NT2/D1 (cell line): ENCODE measurements at regions not wholly inside any gene's neighbourhood (a gene's known extent, or its start where the extent isn't known, plus 50 kb on each side); places are given as distances from the start of the nearest gene placed in this dataset.

Source experiments
- DNase-seq: peaks from one replicate; pipeline ENCODE4 v3.0.0-alpha.2; 2011; ENCODE audit warnings: low read depth, low spot score
- H3K27me3 ChIP-seq: 2 replicates; pipeline ENCODE4 v1.6.0; 2011; ENCODE audit warnings: mild to moderate bottlenecking; ENCODE audit not compliant: insufficient read length, insufficient read depth
- H3K36me3 ChIP-seq: 2 replicates; pipeline ENCODE4 v1.6.1; 2011; ENCODE audit warnings: mild to moderate bottlenecking, low read length, mixed read lengths; ENCODE audit not compliant: insufficient read depth, insufficient read length
- H3K4me1 ChIP-seq: 2 replicates; pipeline ENCODE4 v1.5.1; 2011; ENCODE audit not compliant: insufficient read depth, insufficient read length
- H3K4me3 ChIP-seq: 2 replicates; pipeline ENCODE4 v1.5.1; 2011; ENCODE audit warnings: low read depth; ENCODE audit not compliant: insufficient read length
- H3K9ac ChIP-seq: 2 replicates; pipeline ENCODE4 v1.6.0; 2011; ENCODE audit warnings: low read depth; ENCODE audit not compliant: insufficient read length
- H3K9me3 ChIP-seq: 2 replicates; pipeline ENCODE4 v1.5.1; 2011; ENCODE audit warnings: mild to moderate bottlenecking, low read length; ENCODE audit not compliant: insufficient read depth
- SUZ12 ChIP-seq: IDR thresholded peaks from 2 replicates; pipeline ENCODE4 v1.6.1; 2011; ENCODE audit not compliant: insufficient read length, insufficient read depth; ENCODE audit errors: extremely low read depth
- YY1 ChIP-seq: IDR thresholded peaks from 2 replicates; pipeline ENCODE4 v1.6.1; 2011; ENCODE audit not compliant: insufficient read length, insufficient read depth
- ZNF274 ChIP-seq: IDR thresholded peaks from 2 replicates; pipeline ENCODE4 v1.6.1; 2011; ENCODE audit warnings: mild to moderate bottlenecking, low read depth, low read length

- Histone ChIP-seq H3K27me3 (no peaks in the 10 kb centered on the region), H3K4me1 (no peaks in the 10 kb centered on the region), H3K9ac (no peak overlapping the region), H3K36me3 (no peaks in the 10 kb centered on the region), H3K9me3 (no peaks in the 10 kb centered on the region), H3K4me3 (no peak overlapping the region)
- no peak for DNase-seq
- TF ChIP-seq SUZ12 (no peak), ZNF274 (no peak), YY1 (no peak)
Measured at GRCh38 chr3:159818399-159818798, 170.2 kb upstream of the IL12A start.

- no peak overlapping the region for H3K4me3 ChIP-seq
- H3K9me3 ChIP-seq = no peaks in the 10 kb centered on the region
- H3K36me3 ChIP-seq = no peaks in the 10 kb centered on the region
- TF ChIP-seq SUZ12 (no peak), YY1 (no peak), ZNF274 (no peak)
- no peak for DNase-seq
- no peaks in the 10 kb centered on the region for H3K27me3 ChIP-seq
- no peaks in the 10 kb centered on the region for H3K4me1 ChIP-seq
- H3K9ac ChIP-seq = no peak overlapping the region
Measured at GRCh38 chr3:159818997-159819500, 169.6 kb upstream of the IL12A start.

- H3K36me3 ChIP-seq = no peaks in the 10 kb centered on the region
- no peak overlapping the region for H3K9ac ChIP-seq
- H3K4me3 ChIP-seq = no peak overlapping the region
- H3K4me1 ChIP-seq = no peaks in the 10 kb centered on the region
- H3K9me3 ChIP-seq = no peaks in the 10 kb centered on the region
- TF ChIP-seq ZNF274 (no peak), YY1 (no peak), SUZ12 (no peak)
- no peaks in the 10 kb centered on the region for H3K27me3 ChIP-seq
- DNase-seq = no peak
Measured at GRCh38 chr3:159819676-159820075, 169.0 kb upstream of the IL12A start.

- no peak for TF ChIP-seq SUZ12
- no peak for TF ChIP-seq YY1
- TF ChIP-seq ZNF274 = no peak
- no peaks in the 10 kb centered on the region for H3K9me3 ChIP-seq
- H3K9ac ChIP-seq = no peak overlapping the region
- no peak for DNase-seq
- no peaks in the 10 kb centered on the region for H3K36me3 ChIP-seq
- H3K27me3 ChIP-seq = no peaks in the 10 kb centered on the region
- H3K4me3 ChIP-seq = no peak overlapping the region
- H3K4me1 ChIP-seq = no peaks in the 10 kb centered on the region
Measured at GRCh38 chr3:159821110-159821509, 167.5 kb upstream of the IL12A start.

GRCh38 chr3:159821736-159822135 lies 166.9 kb upstream of the IL12A start:
- no peak for TF ChIP-seq ZNF274
- no peak for TF ChIP-seq YY1
- no peak for TF ChIP-seq SUZ12

GRCh38 chr3:159823780-159824179 lies 164.9 kb upstream of the IL12A start:
- Histone ChIP-seq H3K9ac (no peak overlapping the region), H3K27me3 (no peaks in the 10 kb centered on the region), H3K36me3 (no peaks in the 10 kb centered on the region), H3K4me3 (no peak overlapping the region), H3K9me3 (no peaks in the 10 kb centered on the region), H3K4me1 (no peaks in the 10 kb centered on the region)
- no peak for DNase-seq
- no peak for TF ChIP-seq YY1
- TF ChIP-seq ZNF274 = no peak
- TF ChIP-seq SUZ12 = no peak

More at GRCh38 chr3:159821736-159822135, 166.9 kb upstream of the IL12A start:
- Histone ChIP-seq H3K36me3 (no peaks in the 10 kb centered on the region), H3K27me3 (no peaks in the 10 kb centered on the region), H3K9ac (no peak overlapping the region), H3K4me1 (no peaks in the 10 kb centered on the region), H3K9me3 (no peaks in the 10 kb centered on the region), H3K4me3 (no peak overlapping the region)
- no peak for DNase-seq

GRCh38 chr3:159824333-159824732 lies 164.3 kb upstream of the IL12A start:
- Histone ChIP-seq H3K36me3 (no peaks in the 10 kb centered on the region), H3K4me1 (no peaks in the 10 kb centered on the region), H3K9ac (no peak overlapping the region), H3K9me3 (no peaks in the 10 kb centered on the region), H3K4me3 (no peak overlapping the region), H3K27me3 (no peaks in the 10 kb centered on the region)
- no peak for TF ChIP-seq ZNF274
- TF ChIP-seq YY1 = no peak
- no peak for TF ChIP-seq SUZ12
- no peak for DNase-seq
